Left lung (tissue), 4 donors: ENCODE measurements at regions not wholly inside any gene's neighbourhood (a gene's known extent, or its start where the extent isn't known, plus 50 kb on each side); places are given as distances from the start of the nearest gene placed in this dataset.
A peak's percentile ranks its signal among the peaks of the same experiment; 100 is the strongest.

ENCODE experiments used
- ATAC-seq: fragments of 200-7000 bp; cut with Tn5 transposase; one replicate; pipeline ENCODE4 v1.9.1; 2020; ENCODE audit warnings: moderate library complexity
- DNase-seq, 4 donors: peaks; one replicate each; pipeline ENCODE4 v3.0.0-alpha.2; 2013 to 2020
- H3K27ac ChIP-seq, 2 donors: fragments of 200-600 bp; sonication (generic) in 1 of 2; one replicate each; pipeline versions ENCODE4 v1.5.0 to v1.8.0; 2020 to 2021
- H3K27me3 ChIP-seq, 2 donors: fragments of 200-600 bp; sonication (generic) in 1 of 2; one replicate each; pipeline versions ENCODE4 v1.5.0 to v1.8.0; 2020 to 2021
- H3K36me3 ChIP-seq, 2 donors: fragments of 200-600 bp; sonication (generic) in 1 of 2; one replicate each; pipeline versions ENCODE4 v1.5.0 to v1.8.0; 2020 to 2021
- H3K4me1 ChIP-seq, 2 donors: fragments of 200-600 bp; one replicate each; pipeline ENCODE4 v1.8.0; 2021
- H3K4me3 ChIP-seq, 2 donors: fragments of 200-600 bp; sonication (generic) in 1 of 2; one replicate each; pipeline versions ENCODE4 v1.5.0 to v1.8.0; 2020 to 2021; ENCODE audit warnings: mild to moderate bottlenecking in 1 of 2
- H3K9me3 ChIP-seq, 2 donors: fragments of 200-600 bp; sonication (generic) in 1 of 2; one replicate each; pipeline versions ENCODE4 v1.5.0 to v1.8.0; 2020 to 2021
- intact Hi-C, 2 donors: fragments of 100-400 bp; cut with DNase I; formaldehyde crosslinking; loops; one replicate each; pipeline versions ENCODE4 v1.11.2 to v1.14.2; 2022
- TF ChIP-seq, protein P1 (sequence below), 2 donors: fragments of 200-600 bp; sonication (generic) in 1 of 2; IDR thresholded peaks; one replicate each; pipeline versions ENCODE4 v1.5.0 to v1.8.0; 2021; ENCODE audit warnings: antibody characterized with exemption in 2 of 2
- donor health status: DM: no; HTN: yes; CAD: no.
- donor health status: DM: no; HTN: no; CAD: no.

DNA sequence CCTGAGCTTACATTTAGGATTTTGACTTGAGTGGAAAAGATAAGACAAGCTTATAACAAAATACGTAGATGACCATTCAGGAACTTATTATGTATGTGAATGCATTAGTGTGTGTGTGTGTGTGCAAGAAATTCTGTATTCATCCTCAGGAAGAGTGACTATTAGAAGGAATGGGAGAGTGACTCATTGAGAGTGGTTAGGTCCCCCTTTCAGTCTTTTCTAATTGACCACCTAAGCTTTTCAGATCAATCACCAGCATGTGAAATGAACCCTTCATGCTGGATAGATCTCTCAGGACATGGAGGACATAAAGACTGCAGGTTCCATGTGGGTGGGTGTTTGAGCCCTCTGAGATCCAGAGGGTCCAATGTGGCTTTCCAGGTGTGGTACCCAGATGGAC lies 153.5 kb downstream of the MBL2 start:
- TF ChIP-seq, protein P1, sequence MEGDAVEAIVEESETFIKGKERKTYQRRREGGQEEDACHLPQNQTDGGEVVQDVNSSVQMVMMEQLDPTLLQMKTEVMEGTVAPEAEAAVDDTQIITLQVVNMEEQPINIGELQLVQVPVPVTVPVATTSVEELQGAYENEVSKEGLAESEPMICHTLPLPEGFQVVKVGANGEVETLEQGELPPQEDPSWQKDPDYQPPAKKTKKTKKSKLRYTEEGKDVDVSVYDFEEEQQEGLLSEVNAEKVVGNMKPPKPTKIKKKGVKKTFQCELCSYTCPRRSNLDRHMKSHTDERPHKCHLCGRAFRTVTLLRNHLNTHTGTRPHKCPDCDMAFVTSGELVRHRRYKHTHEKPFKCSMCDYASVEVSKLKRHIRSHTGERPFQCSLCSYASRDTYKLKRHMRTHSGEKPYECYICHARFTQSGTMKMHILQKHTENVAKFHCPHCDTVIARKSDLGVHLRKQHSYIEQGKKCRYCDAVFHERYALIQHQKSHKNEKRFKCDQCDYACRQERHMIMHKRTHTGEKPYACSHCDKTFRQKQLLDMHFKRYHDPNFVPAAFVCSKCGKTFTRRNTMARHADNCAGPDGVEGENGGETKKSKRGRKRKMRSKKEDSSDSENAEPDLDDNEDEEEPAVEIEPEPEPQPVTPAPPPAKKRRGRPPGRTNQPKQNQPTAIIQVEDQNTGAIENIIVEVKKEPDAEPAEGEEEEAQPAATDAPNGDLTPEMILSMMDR (IDR thresholded peaks at IDR 0.05), result no peak
- no peak for ATAC-seq
- no peak overlapping the region for H3K4me3 ChIP-seq
- no peaks in the 10 kb centered on the region for H3K9me3 ChIP-seq
- no peaks in the 10 kb centered on the region for H3K27me3 ChIP-seq
- no peak overlapping the region for H3K27ac ChIP-seq
- no peak for DNase-seq
- intact Hi-C loops, result no loop called here
- no peaks in the 10 kb centered on the region for H3K4me1 ChIP-seq
- no peaks in the 10 kb centered on the region for H3K36me3 ChIP-seq

DNA sequence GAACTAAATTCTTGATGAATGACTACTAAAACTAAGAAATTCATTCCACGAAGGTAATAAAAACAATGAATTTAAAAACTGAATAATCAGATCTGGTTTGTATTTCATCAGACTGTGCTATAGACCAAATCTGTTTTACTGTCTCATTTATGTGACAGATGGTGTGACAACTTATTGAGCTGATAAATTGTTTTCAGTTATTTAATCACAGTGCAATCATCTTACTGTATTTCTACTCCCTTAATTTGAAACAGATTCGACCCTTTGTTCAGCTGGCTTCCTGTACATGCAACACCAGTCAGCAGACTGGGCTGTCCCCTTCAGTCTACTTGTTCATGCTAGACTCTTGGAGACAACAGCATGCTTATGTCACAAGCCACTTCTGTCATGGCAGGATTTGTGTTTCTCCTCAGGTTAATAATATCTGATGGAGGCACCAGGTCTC lies 150.9 kb downstream of the MBL2 start:
- Histone ChIP-seq H3K36me3 (no peaks in the 10 kb centered on the region), H3K9me3 (no peaks in the 10 kb centered on the region), H3K27ac (no peak overlapping the region), H3K4me3 (no peak overlapping the region), H3K27me3 (no peaks in the 10 kb centered on the region), H3K4me1 (no peaks in the 10 kb centered on the region)
- intact Hi-C loops, result no loop called here
- DNase-seq (no peak), ATAC-seq (no peak)
- TF ChIP-seq, protein P1 (IDR thresholded peaks at IDR 0.05), result no peak

DNA sequence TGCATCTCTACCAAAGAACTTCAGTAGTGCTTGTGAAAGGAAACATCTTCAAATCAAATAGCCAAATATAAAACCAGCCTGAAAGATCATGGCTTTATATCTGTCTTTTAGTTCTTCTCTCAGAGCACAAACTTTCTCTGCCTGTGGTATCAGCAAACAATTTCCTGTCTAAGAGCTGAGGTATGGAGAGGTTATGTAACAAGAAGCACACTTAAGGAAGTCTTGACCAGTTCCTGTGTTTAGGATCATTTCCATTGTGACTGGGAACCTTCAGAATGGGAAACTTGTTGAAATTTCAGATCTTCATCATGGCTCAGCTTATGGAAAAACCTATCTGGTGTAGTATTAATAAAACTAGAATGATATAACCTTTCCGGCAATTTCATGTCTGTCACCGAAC lies 148.8 kb downstream of the MBL2 start:
- intact Hi-C loops, result no loop called here
- DNase-seq (no peak), ATAC-seq (peak; percentile 56)
- Histone ChIP-seq H3K27ac (no peak overlapping the region), H3K27me3 (no peaks in the 10 kb centered on the region), H3K4me1 (no peaks in the 10 kb centered on the region), H3K9me3 (no peaks in the 10 kb centered on the region), H3K36me3 (no peaks in the 10 kb centered on the region), H3K4me3 (no peak overlapping the region)
- TF ChIP-seq, protein P1 (IDR thresholded peaks at IDR 0.05), result no peak

DNA sequence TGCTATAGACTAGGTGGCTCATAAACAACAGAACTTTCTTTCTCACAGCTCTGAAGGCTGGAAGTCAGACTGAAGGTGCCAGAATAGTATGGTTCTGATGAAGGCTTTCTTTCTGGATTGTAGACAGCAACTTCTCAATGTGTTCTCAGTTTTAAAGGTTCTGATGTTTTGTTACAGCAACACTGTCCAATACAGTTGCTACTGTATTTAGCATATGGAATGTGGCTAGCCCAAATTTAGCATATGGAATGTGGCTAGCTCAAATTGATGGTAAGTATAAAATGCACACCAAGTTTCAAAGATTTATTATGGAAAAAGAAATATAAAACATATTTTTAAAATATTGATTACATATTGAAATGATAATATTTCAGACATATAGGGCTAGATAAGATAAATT lies 145.3 kb downstream of the MBL2 start:
- TF ChIP-seq, protein P1 (IDR thresholded peaks at IDR 0.05), result no peak
- Histone ChIP-seq H3K36me3 (no peaks in the 10 kb centered on the region), H3K27me3 (no peaks in the 10 kb centered on the region), H3K27ac (no peak overlapping the region), H3K4me3 (no peak overlapping the region), H3K4me1 (no peaks in the 10 kb centered on the region), H3K9me3 (no peaks in the 10 kb centered on the region)
- no peak for ATAC-seq
- intact Hi-C loops, result no loop called here
- no peak for DNase-seq

DNA sequence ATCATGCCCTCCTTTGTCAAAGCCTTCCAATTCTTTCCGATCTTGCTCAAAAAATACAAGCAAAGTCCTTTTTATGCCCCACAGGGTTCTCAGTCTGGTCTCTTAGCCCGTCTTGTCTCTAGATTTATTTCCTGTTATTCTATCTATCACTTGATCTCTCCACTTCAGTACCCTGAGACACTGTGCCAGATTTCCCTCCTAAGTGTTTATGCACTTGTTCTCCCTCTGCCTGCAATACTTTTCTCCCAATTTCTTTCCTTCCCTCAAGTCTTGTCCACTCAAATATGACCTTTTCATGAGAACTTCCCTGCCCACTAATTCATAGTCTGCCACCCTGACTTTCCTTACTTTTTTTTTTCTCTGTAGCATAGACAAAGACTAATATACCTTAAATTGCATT lies 141.4 kb downstream of the MBL2 start:
- H3K9me3 ChIP-seq, result no peaks in the 10 kb centered on the region
- H3K4me3 ChIP-seq, result no peak overlapping the region
- no peak overlapping the region for H3K27ac ChIP-seq
- TF ChIP-seq, protein P1 (IDR thresholded peaks at IDR 0.05), result no peak
- intact Hi-C loops, result no loop called here
- H3K4me1 ChIP-seq, result no peaks in the 10 kb centered on the region
- H3K27me3 ChIP-seq, result no peaks in the 10 kb centered on the region
- DNase-seq (no peak), ATAC-seq (no peak)
- H3K36me3 ChIP-seq, result no peaks in the 10 kb centered on the region
